HFF-Myc (cell line): ENCODE measurements at regions not wholly inside any gene's neighbourhood (a gene's known extent, or its start where the extent isn't known, plus 50 kb on each side); places are given as distances from the start of the nearest gene placed in this dataset.

Experiments used
- DNase-seq: peaks from one replicate; pipeline ENCODE4 v3.0.0-alpha.2; 2011; ENCODE audit warnings: low read depth; ENCODE audit errors: extremely low read depth
- H3K4me3 ChIP-seq: replicated peaks from 2 replicates; pipeline ENCODE4 v1.5.1; 2011; ENCODE audit warnings: low read depth, mild to moderate bottlenecking, control low read depth, low read length
- CTCF ChIP-seq: IDR thresholded peaks from 2 replicates; pipeline ENCODE4 v1.5.1; 2012; ENCODE audit warnings: mild to moderate bottlenecking, low read depth, low read length, control low read depth; ENCODE audit errors: missing control alignments

- no peak for DNase-seq
- TF ChIP-seq CTCF, result no peak
- no peak overlapping the region for H3K4me3 ChIP-seq
Observed at GRCh38 chr16:87248714-87249113, 68.5 kb downstream of the C16orf95 start.

GRCh38 chr16:87249425-87249824 is 67.8 kb downstream of the C16orf95 start:
- no peak overlapping the region for H3K4me3 ChIP-seq
- no peak for TF ChIP-seq CTCF
- DNase-seq, result no peak

GRCh38 chr16:87250431-87250960 is 66.7 kb downstream of the C16orf95 start:
- DNase-seq, result no peak
- no peak overlapping the region for H3K4me3 ChIP-seq
- no peak for TF ChIP-seq CTCF

- TF ChIP-seq CTCF, result no peak
- no peak overlapping the region for H3K4me3 ChIP-seq
- no peak for DNase-seq
Observed at GRCh38 chr16:87252269-87252970, 64.8 kb downstream of the C16orf95 start.
